Activated T-helper 1 cell treated with anti-CD3 and anti-CD28 coated beads, Interleukin-2, amount 50 U/mL, for 16 hours (primary cell): ENCODE measurements at regions not wholly inside any gene's neighbourhood (a gene's known extent, or its start where the extent isn't known, plus 50 kb on each side); places are given as distances from the start of the nearest gene placed in this dataset.
"Not testable (repeated sequence)": the region's sequence is repeated elsewhere in the genome, so short reads cannot be mapped to it uniquely, and the experiment has no call there.

Experiments used
- DNase-seq, 2 donors: peaks; one replicate each; pipeline ENCODE4 v3.0.0-alpha.2; 2020; ENCODE audit warnings: low read depth in 1 of 2, low spot score in 1 of 2

- no peak for DNase-seq
Measured at GRCh38 chr11:69884751-69885150, 65.5 kb upstream of the FGF3 start.

- DNase-seq, result no peak
Measured at GRCh38 chr11:69887330-69887729, 68.1 kb upstream of the FGF3 start.

GRCh38 chr11:69887841-69888427 lies 68.7 kb upstream of the FGF3 start:
- DNase-seq, result no peak

- DNase-seq, result peak; percentile 52 to 53
Measured at GRCh38 chr11:69888483-69889181, 69.4 kb upstream of the FGF3 start.

GRCh38 chr11:69889400-69890318 lies 70.4 kb upstream of the FGF3 start:
- DNase-seq, result no peak

- no peak for DNase-seq
Measured at GRCh38 chr11:69890476-69890875, 71.3 kb upstream of the FGF3 start.

- DNase-seq, result no peak
Measured at GRCh38 chr11:69891421-69892236, 72.4 kb upstream of the FGF3 start.

GRCh38 chr11:69892237-69892985 lies 73.2 kb upstream of the FGF3 start:
- no peak for DNase-seq

- no peak for DNase-seq
Measured at GRCh38 chr11:69892986-69893555, 73.9 kb upstream of the FGF3 start.

GRCh38 chr11:69893631-69894030 lies 74.4 kb upstream of the FGF3 start:
- DNase-seq, result no peak

- no peak for DNase-seq
Measured at GRCh38 chr11:69894181-69894611, 75.0 kb upstream of the FGF3 start.

- no peak for DNase-seq
Measured at GRCh38 chr11:69894648-69895047, 75.4 kb upstream of the FGF3 start.

- DNase-seq, result no peak
Measured at GRCh38 chr11:69896250-69896649, 77.0 kb upstream of the FGF3 start.

- DNase-seq, result no peak
Measured at GRCh38 chr11:69898123-69898522, 78.9 kb upstream of the FGF3 start.

- no peak for DNase-seq
Measured at GRCh38 chr11:69899957-69900821, 81.0 kb upstream of the FGF3 start.

GRCh38 chr11:69900822-69901302 lies 81.6 kb upstream of the FGF3 start:
- DNase-seq, result not testable (repeated sequence)

- no peak for DNase-seq
Measured at GRCh38 chr11:69902337-69902736, 83.1 kb upstream of the FGF3 start.

GRCh38 chr11:69903211-69903610 lies 84.0 kb upstream of the FGF3 start:
- no peak for DNase-seq
